H1 (cell line): ENCODE measurements at regions not wholly inside any gene's neighbourhood (a gene's known extent, or its start where the extent isn't known, plus 50 kb on each side); places are given as distances from the start of the nearest gene placed in this dataset.

Experiments
- CEBPB ChIP-seq: IDR thresholded peaks from 2 replicates; pipeline ENCODE4 v1.6.1; 2012; ENCODE audit warnings: low read depth, low read length
- JUN ChIP-seq: IDR thresholded peaks from 2 replicates; pipeline ENCODE4 v1.6.1; 2011; ENCODE audit warnings: low read depth, mild to moderate bottlenecking, improper control_type of control experiment, low read length
- PHF8 ChIP-seq: fragments of 200-600 bp; sonication (generic); conservative IDR thresholded peaks from 2 replicates; pipeline ENCODE4 v1.7.1; 2012; ENCODE audit warnings: low read depth, mild to moderate bottlenecking, inconsistent platforms, low read length, moderate library complexity
- TEAD4 ChIP-seq: IDR thresholded peaks from 2 replicates; pipeline ENCODE4 v1.6.1; 2012; ENCODE audit warnings: low read depth, low read length, inconsistent platforms, mixed read lengths

DNA sequence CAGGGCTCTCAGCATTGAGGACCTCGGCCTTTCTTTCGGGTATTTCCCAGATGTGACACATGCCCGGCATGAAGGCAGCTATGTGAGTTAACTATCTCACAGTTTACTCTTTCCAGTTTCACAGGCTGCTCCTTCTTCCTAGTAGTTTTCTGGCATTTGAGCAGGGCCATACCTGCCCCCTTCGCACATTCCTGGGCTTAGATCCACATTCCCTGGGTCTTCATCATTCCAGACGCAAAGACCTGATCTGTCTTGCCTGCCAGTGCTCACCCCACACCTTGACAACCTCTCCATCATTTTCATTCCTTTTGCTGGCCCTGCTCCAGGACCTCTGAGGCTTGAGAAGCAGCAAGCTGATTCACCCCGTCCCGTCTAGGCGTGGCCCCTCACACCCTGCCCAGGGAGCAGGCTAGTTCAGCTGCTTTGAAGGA is 227.5 kb downstream of the WDR11 start (continued):
- TF ChIP-seq TEAD4, result no peak
- no peak for TF ChIP-seq CEBPB
- no peak for TF ChIP-seq JUN
- no peak for TF ChIP-seq PHF8
